H1 (cell line): ENCODE measurements at regions not wholly inside any gene's neighbourhood (a gene's known extent, or its start where the extent isn't known, plus 50 kb on each side); places are given as distances from the start of the nearest gene placed in this dataset.

ENCODE experiments used
- CTCF ChIA-PET: fragments of 300-600 bp; sonication (Branson Sonifier 250); formaldehyde crosslinking; loops from one replicate; lab custom pipeline; 2021; ENCODE audit not compliant: partially characterized antibody; lab: Charles Lee
- POLR2A ChIA-PET: fragments of 300-600 bp; sonication (Branson Sonifier 250); formaldehyde crosslinking; loops from one replicate; lab custom pipeline; 2021; ENCODE audit warnings: inconsistent platforms; ENCODE audit not compliant: partially characterized antibody; lab: Charles Lee
- DNase-seq, 2 experiments: peaks; one replicate each; pipeline versions ENCODE4 v3.0.0 to v3.0.0-alpha.2; 2010 to 2022; ENCODE audit warnings: low spot score in 2 of 2, low read depth in 1 of 2, mixed read lengths in 1 of 2
- FAIRE-seq: peaks from 2 replicates; lab custom pipeline; 2011; peaks lifted over from hg19 to GRCh38; lab: Jason Lieb, UNC
- H2AFZ ChIP-seq: 2 replicates; pipeline ENCODE4 v1.8.1; 2012; ENCODE audit warnings: low read length, inconsistent platforms
- H2AK5ac ChIP-seq: 2 replicates; pipeline ENCODE4 v1.6.1; 2013; ENCODE audit warnings: low read depth, low read length
- H2BK120ac ChIP-seq: replicated peaks from 2 replicates; pipeline ENCODE3; 2013; ENCODE audit warnings: low read depth, low read length, inconsistent platforms
- H2BK12ac ChIP-seq: 2 replicates; pipeline ENCODE4 v1.6.1; 2013; ENCODE audit warnings: low read depth, low read length
- H2BK15ac ChIP-seq: 2 replicates; pipeline ENCODE4 v1.6.1; 2013; ENCODE audit warnings: low read length
- H2BK20ac ChIP-seq: 2 replicates; pipeline ENCODE4 v1.6.1; 2013; ENCODE audit warnings: low read length
- H2BK5ac ChIP-seq: 2 replicates; pipeline ENCODE4 v1.6.1; 2013; ENCODE audit warnings: low read depth, low read length
- H3K14ac ChIP-seq: 2 replicates; pipeline ENCODE4 v1.6.1; 2013; ENCODE audit warnings: inconsistent platforms; ENCODE audit not compliant: insufficient read length
- H3K18ac ChIP-seq: 2 replicates; pipeline ENCODE4 v1.6.1; 2013; ENCODE audit warnings: low read length; ENCODE audit errors: extremely low read depth
- H3K23ac ChIP-seq: 2 replicates; pipeline ENCODE4 v1.6.1; 2013; ENCODE audit warnings: inconsistent platforms; ENCODE audit not compliant: insufficient read length
- H3K23me2 ChIP-seq: 2 replicates; pipeline ENCODE4 v1.6.1; 2013; ENCODE audit warnings: low read depth, low read length
- H3K27ac ChIP-seq: 2 replicates; pipeline ENCODE4 v1.6.1; 2011; ENCODE audit warnings: low read depth, low read length, inconsistent platforms
- H3K27me3 ChIP-seq, 4 experiments: replicated peaks in 1 of 4; 1 replicate in 1 of 4; 2 replicates in 3 of 4; pipeline versions ENCODE4 v1.6.1 to v1.8.1; 2011 to 2013; ENCODE audit warnings: low read length in 3 of 4, mild to moderate bottlenecking in 3 of 4, inconsistent platforms in 2 of 4, mixed read lengths in 2 of 4, moderate library complexity in 1 of 4; ENCODE audit not compliant: control insufficient read depth in 3 of 4, insufficient read depth in 3 of 4; ENCODE audit errors: extremely low read depth in 1 of 4
- H3K36me3 ChIP-seq, 4 experiments: 2 replicates each; pipeline versions ENCODE4 v1.6.1 to v1.8.1; 2011 to 2013; ENCODE audit warnings: mild to moderate bottlenecking in 4 of 4, low read length in 3 of 4, moderate library complexity in 2 of 4, control low read depth in 1 of 4, inconsistent platforms in 1 of 4; ENCODE audit not compliant: insufficient read depth in 4 of 4, control insufficient read depth in 2 of 4
- H3K4ac ChIP-seq: replicated peaks from 2 replicates; pipeline ENCODE3; 2013; ENCODE audit warnings: low read length, low read depth, mixed read lengths, inconsistent platforms; ENCODE audit not compliant: insufficient read length
- H3K4me1 ChIP-seq, 4 experiments: replicated peaks in 1 of 4; 1 replicate in 1 of 4; 2 replicates in 3 of 4; pipeline versions ENCODE4 v1.6.1 to v1.8.1; 2011 to 2013; ENCODE audit warnings: low read length in 3 of 4, inconsistent platforms in 2 of 4, mixed read lengths in 1 of 4; ENCODE audit not compliant: insufficient read depth in 4 of 4, control insufficient read depth in 3 of 4
- H3K4me2 ChIP-seq, 2 experiments: 2 replicates each; pipeline versions ENCODE4 v1.6.1 to v1.8.1; 2011 to 2013; ENCODE audit warnings: low read depth in 2 of 2, low read length in 2 of 2, control low read depth in 1 of 2, inconsistent platforms in 1 of 2, mild to moderate bottlenecking in 1 of 2; ENCODE audit not compliant: insufficient read depth in 1 of 2
- H3K4me3 ChIP-seq, 4 experiments: fragments of 200-600, 300-600 bp in 1 of 4; sonication (generic), shearing (Covaris generic), sonication (Bioruptor Twin) in 1 of 4; 2 replicates each; pipeline versions ENCODE4 v1.5.1 to v1.8.1; 2011 to 2016; ENCODE audit warnings: low read length in 4 of 4, low read depth in 3 of 4, control low read depth in 2 of 4, inconsistent platforms in 2 of 4, mild to moderate bottlenecking in 2 of 4, mixed read lengths in 1 of 4, moderate library complexity in 1 of 4; ENCODE audit not compliant: insufficient read depth in 2 of 4; ENCODE audit errors: extremely low read depth in 1 of 4
- H3K56ac ChIP-seq: replicated peaks from 2 replicates; pipeline ENCODE3; 2013; ENCODE audit warnings: low read depth, mild to moderate bottlenecking, mixed read lengths, low read length, inconsistent platforms; ENCODE audit not compliant: insufficient read length
- H3K79me1 ChIP-seq: 2 replicates; pipeline ENCODE4 v1.6.1; 2013; ENCODE audit warnings: low read depth, low read length, control low read depth
- H3K79me2 ChIP-seq, 2 experiments: 2 replicates each; pipeline versions ENCODE4 v1.6.1 to v1.8.1; 2012 to 2013; ENCODE audit warnings: low read length in 2 of 2, mild to moderate bottlenecking in 2 of 2, inconsistent platforms in 1 of 2; ENCODE audit not compliant: insufficient read depth in 2 of 2, control insufficient read depth in 1 of 2
- H3K9ac ChIP-seq, 4 experiments: replicated peaks in 1 of 4; 1 replicate in 1 of 4; 2 replicates in 3 of 4; pipeline versions ENCODE4 v1.6.1 to v1.8.1; 2011 to 2013; ENCODE audit warnings: low read depth in 3 of 4, low read length in 3 of 4, control low read depth in 2 of 4, mild to moderate bottlenecking in 2 of 4, moderate library complexity in 2 of 4, inconsistent platforms in 1 of 4; ENCODE audit errors: extremely low read depth in 1 of 4
- H3K9me3 ChIP-seq, 2 experiments: 2 replicates each; pipeline versions ENCODE4 v1.6.1 to v1.8.1; 2012 to 2013; ENCODE audit warnings: mild to moderate bottlenecking in 2 of 2, moderate library complexity in 2 of 2, control low read depth in 1 of 2, inconsistent platforms in 1 of 2, low read depth in 1 of 2, low read length in 1 of 2, mixed read lengths in 1 of 2; ENCODE audit not compliant: insufficient read depth in 2 of 2
- H4K20me1 ChIP-seq, 2 experiments: replicated peaks in 1 of 2; 2 replicates each; pipeline versions ENCODE3 to v1.8.1; 2011 to 2013; ENCODE audit warnings: inconsistent platforms in 2 of 2, low read length in 2 of 2, mild to moderate bottlenecking in 1 of 2; ENCODE audit not compliant: insufficient read depth in 2 of 2, control insufficient read depth in 1 of 2
- H4K5ac ChIP-seq: 2 replicates; pipeline ENCODE4 v1.6.1; 2013; ENCODE audit warnings: low read length, low read depth, mixed read lengths, inconsistent platforms; ENCODE audit not compliant: insufficient read length
- H4K8ac ChIP-seq: 2 replicates; pipeline ENCODE4 v1.8.0; 2013; ENCODE audit warnings: mild to moderate bottlenecking, moderate library complexity, low read length, inconsistent platforms; ENCODE audit not compliant: insufficient read depth; ENCODE audit errors: extremely low read depth
- H4K91ac ChIP-seq: replicated peaks from 2 replicates; pipeline ENCODE3; 2013; ENCODE audit warnings: low read length, mixed read lengths, inconsistent platforms; ENCODE audit not compliant: insufficient read length
- CHD7 ChIP-seq: fragments of 300-600 bp; sonication (generic); IDR thresholded peaks from 2 replicates; pipeline ENCODE4 v1.7.1; 2012; ENCODE audit warnings: low read length, moderate library complexity, mild to moderate bottlenecking, inconsistent platforms; ENCODE audit not compliant: insufficient replicate concordance
- WGBS, 2 experiments: shearing (Covaris generic) in 1 of 2; methylation state at CpG; one replicate each; pipeline versions ENCODE4 v1.1.6 to v1.1.7; 2013 to 2015; ENCODE audit warnings: low lambda C conversion rate in 2 of 2, mixed read lengths in 2 of 2, inconsistent platforms in 1 of 2, low coverage in 1 of 2, missing lambda C conversion rate in 1 of 2; ENCODE audit not compliant: insufficient replicate concordance in 2 of 2, insufficient coverage in 1 of 2, insufficient read length in 1 of 2; ENCODE audit errors: extremely low coverage in 1 of 2, missing lambda C conversion rate in 1 of 2; 5-methylcytosine and 5-hydroxymethylcytosine counted together

DNA sequence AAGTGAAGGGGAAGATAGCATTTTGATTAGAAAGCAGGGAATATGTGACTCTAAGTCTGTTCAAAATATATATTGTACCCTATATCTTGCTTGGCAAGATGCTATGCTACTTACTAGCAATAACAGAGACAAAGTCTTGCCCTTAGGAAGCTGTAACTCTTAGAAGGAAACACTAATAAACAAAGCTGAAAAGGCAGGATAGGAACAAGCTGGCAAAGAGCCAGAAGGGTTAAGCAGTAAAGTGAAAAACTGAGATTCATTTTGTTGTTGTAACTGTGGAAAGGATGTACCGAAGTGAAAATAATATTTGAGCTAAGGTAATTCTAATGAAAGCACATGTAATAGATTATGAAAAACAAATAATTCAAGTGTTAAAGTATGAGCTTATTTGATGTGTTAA, 527.1 kb upstream of the FLRT2 start:
- Histone ChIP-seq H2BK15ac (no peak overlapping the region), H3K79me1 (no peaks in the 10 kb centered on the region), H2BK5ac (no peak overlapping the region), H3K4ac (no peak overlapping the region), H2AFZ (no peak overlapping the region), H4K20me1 (no peaks in the 10 kb centered on the region), H3K27ac (no peak overlapping the region), H3K9me3 (no peaks in the 10 kb centered on the region), H3K18ac (no peak overlapping the region), H4K5ac (no peak overlapping the region), H3K56ac (no peak overlapping the region), H3K23me2 (no peaks in the 10 kb centered on the region), H4K91ac (no peak overlapping the region), H2BK12ac (no peak overlapping the region), H2BK120ac (no peak overlapping the region), H3K4me2 (no peak overlapping the region), H2BK20ac (no peak overlapping the region), H4K8ac (no peak overlapping the region), H3K27me3 (no peaks in the 10 kb centered on the region), H2AK5ac (no peak overlapping the region), H3K9ac (no peak overlapping the region), H3K4me1 (no peaks in the 10 kb centered on the region), H3K14ac (no peak overlapping the region), H3K4me3 (no peak overlapping the region), H3K79me2 (no peaks in the 10 kb centered on the region), H3K23ac (no peak overlapping the region), H3K36me3 (no peaks in the 10 kb centered on the region)
- no peak for DNase-seq
- WGBS, 2 experiments: 93% methylated on average over 1 of the region's 1 CpG; no CpG with 5 or more reads in 1 of the 2 experiments
- CTCF ChIA-PET: interaction anchor here (0.6 kb wide), 1 partner anchor 24 kb away, joined by 3 read pairs; no protein-coding TSS in a partner anchor
- FAIRE-seq: no peak
- POLR2A ChIA-PET: no interaction called here
- TF ChIP-seq CHD7: no peak
